Fibroblast of the aortic adventitia (primary cell): ENCODE measurements at regions not wholly inside any gene's neighbourhood (a gene's known extent, or its start where the extent isn't known, plus 50 kb on each side); places are given as distances from the start of the nearest gene placed in this dataset.

Experiments
- DNase-seq: peaks from one replicate; pipeline ENCODE4 v3.0.0-alpha.2; 2010; ENCODE audit warnings: low read depth
- H3K4me3 ChIP-seq: 2 replicates; pipeline ENCODE4 v1.5.1; 2011; ENCODE audit warnings: low read depth, mild to moderate bottlenecking, control low read depth, low read length, moderate library complexity
- TF ChIP-seq, protein P1 (sequence below): IDR thresholded peaks from 2 replicates; pipeline ENCODE4 v1.5.1; 2011; ENCODE audit warnings: mild to moderate bottlenecking, low read length, control low read depth, inconsistent platforms; ENCODE audit not compliant: insufficient read depth

DNA sequence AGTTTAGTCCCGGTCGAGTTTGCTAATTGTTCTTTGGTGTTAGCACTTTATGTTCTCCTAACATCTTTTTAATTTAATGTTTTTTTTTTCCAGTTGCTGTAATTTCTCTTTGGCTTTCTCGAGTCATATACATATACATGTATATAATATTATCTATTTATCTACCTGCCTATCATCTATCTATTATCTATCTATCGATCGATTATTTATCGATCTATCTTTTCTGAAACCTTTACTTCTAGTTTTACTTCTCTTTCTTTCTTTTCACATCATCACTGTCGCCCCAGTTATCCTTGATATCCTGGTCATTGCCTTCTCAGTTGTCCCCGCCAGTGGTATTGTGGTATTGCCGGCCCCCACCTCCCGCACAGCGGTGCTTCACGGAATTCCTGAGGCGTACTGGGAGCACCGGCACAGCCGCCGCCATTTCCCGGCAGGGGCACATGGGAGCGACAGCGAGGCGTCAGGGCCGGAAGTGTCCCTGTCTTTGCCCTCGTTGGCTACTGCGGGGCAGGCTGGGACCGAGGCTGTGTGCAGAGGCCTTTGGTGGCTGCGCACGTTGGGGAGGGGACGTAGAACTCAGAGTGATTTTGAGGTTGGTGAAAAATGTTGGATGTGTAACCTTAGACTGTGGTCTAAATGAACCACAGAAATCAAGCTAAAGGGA lies 101.1 kb downstream of the NUF2 start:
- DNase-seq, result no peak
- H3K4me3 ChIP-seq, result no peak overlapping the region
- TF ChIP-seq, protein P1, sequence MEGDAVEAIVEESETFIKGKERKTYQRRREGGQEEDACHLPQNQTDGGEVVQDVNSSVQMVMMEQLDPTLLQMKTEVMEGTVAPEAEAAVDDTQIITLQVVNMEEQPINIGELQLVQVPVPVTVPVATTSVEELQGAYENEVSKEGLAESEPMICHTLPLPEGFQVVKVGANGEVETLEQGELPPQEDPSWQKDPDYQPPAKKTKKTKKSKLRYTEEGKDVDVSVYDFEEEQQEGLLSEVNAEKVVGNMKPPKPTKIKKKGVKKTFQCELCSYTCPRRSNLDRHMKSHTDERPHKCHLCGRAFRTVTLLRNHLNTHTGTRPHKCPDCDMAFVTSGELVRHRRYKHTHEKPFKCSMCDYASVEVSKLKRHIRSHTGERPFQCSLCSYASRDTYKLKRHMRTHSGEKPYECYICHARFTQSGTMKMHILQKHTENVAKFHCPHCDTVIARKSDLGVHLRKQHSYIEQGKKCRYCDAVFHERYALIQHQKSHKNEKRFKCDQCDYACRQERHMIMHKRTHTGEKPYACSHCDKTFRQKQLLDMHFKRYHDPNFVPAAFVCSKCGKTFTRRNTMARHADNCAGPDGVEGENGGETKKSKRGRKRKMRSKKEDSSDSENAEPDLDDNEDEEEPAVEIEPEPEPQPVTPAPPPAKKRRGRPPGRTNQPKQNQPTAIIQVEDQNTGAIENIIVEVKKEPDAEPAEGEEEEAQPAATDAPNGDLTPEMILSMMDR, result no peak

DNA sequence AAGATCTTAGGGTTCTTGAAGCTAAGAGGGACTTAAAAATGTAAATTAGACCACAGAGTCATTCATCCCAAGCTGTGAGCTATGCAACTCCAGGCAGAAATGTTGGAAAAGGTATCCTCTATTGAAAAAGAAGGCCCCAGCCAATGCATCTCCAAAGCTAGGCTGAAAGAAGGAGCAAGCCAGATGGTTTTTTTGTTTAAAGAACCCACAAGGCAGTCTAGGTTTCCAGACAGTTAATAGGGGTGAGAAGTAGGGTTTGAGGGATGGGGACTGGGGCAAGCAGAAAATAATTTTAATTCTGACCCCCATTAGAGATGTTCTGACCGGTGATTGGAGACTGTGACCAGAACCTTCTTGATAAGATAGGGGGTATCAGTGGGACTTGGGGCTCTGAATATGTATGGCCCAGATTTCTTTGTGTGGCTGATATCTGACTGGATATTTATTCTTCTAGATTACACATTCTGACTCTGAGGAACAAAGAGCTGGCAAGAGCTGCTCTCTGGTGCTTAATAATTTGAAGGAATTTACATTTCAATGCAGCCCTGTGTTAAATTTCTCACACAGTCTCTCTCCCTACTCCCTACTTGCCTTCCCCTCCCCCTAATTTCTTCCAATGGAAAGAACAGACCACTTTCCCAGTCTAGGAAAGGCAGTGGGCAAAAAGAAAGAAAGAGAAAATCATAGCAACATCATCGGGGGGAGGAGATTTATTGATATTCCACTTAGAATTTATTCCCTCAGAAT lies 104.9 kb downstream of the NUF2 start:
- DNase-seq, result no peak
- H3K4me3 ChIP-seq, result no peak overlapping the region
- TF ChIP-seq, protein P1, result no peak

DNA sequence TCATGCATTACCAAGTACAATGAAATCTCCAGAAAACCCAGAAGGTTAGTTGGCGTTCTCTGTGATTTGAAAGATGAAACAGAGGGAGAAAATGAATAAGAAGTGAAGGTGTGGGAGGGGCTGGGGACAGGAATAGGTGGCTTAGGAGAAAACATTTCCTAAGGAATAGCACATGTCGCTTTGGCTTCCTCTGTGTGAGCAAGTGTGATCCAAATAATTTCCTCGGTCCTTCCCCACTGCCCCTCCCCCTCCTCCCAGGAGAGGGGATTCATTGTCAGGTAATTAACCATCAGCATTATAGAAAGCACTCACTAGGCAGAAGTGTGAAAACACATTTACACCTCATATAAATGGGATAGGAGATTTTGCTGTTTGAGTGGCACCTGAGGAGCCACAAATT lies 105.5 kb downstream of the NUF2 start:
- TF ChIP-seq, protein P1, result no peak
- DNase-seq, result no peak
- H3K4me3 ChIP-seq, result no peak overlapping the region

DNA sequence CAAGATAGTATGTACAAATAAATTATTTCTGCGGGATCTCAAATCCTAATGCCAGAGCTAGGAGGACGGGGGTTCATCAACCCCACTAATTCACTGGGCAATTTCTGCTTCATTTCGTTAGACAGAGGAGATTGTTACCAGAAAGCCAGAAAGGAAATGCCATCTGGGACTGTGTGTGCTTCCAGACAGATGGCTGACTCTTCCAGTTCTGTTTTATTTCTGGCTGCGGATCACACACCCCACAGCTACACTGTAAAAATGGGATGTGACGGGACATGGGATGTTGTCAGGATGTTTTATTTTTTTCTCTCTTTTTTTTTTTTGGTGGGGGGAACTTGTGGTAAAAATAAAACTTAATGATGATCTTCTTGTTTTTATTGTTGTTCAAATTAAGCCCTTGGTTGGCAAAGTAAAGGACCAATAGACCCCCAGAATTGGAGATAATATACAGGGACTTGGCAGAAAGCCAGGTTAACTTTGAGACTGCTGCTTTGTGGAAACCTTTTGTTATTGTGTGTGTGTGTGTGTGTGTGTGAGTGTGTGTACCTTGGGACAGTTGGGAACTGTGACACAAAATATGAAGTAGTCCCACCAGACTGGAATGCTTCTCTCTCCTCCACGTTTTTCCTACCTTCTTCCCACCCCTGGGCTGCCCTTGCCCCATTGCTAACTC lies 114.5 kb downstream of the NUF2 start:
- no peak for DNase-seq
- TF ChIP-seq, protein P1, result no peak
- H3K4me3 ChIP-seq, result no peak overlapping the region

DNA sequence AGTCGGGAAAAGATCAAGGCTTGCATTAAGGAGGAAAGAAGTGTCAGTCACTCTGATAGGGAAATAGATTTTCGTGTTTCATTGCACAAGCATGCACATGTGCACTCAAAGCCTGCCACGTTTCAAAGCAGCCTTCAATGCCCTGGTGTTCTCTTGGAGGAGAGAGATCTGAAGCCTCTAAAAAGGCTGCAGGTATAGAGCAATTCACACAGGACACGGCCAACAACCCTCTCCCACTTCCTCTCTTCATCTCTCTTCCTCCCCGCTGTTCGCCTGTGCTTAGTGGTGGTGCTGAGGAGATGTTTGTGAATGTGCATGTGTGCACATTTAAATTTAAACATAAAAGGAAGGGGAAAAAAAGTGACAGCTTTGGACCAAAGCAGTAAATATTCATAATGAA lies 117.7 kb downstream of the NUF2 start:
- no peak overlapping the region for H3K4me3 ChIP-seq
- TF ChIP-seq, protein P1, result no peak
- no peak for DNase-seq

DNA sequence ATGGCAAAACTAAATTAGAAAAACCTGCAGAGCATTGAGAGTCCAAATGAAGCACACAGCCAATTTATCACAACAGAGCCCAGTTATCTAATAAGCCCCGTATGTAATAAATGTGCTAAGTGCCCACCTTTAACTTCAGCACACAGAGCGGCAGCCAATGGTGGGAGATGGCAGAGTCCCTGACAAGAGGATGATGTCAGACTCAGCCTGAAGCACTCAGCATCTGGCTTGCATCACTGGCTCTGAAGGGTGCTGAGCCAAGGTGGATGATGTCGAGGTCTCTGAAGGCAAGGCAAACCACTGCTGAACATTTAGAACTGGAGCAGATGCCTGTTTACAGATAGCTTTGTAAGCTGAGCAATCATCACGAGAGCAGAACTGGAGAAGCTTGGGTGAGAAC lies 118.3 kb downstream of the NUF2 start:
- no peak overlapping the region for H3K4me3 ChIP-seq
- DNase-seq, result no peak
- TF ChIP-seq, protein P1, result no peak
